ENCODE measurements at regions not wholly inside any gene's neighbourhood (a gene's known extent, or its start where the extent isn't known, plus 50 kb on each side); places are given as distances from the start of the nearest gene placed in this dataset.
A peak's percentile ranks its signal among the peaks of the same experiment; 100 is the strongest.
"Not testable (repeated sequence)": the region's sequence is repeated elsewhere in the genome, so short reads cannot be mapped to it uniquely, and the experiment has no call there.

- DNase-seq (ENCODE audit: low read depth in 2 of 2) = no peak
Measured at GRCh38 chr12:92425165-92425564, 277.6 kb upstream of the PLEKHG7 start.

- DNase-seq (ENCODE audit: low read depth in 2 of 2) = no peak
Measured at GRCh38 chr12:92424338-92424737, 278.5 kb upstream of the PLEKHG7 start.

GRCh38 chr12:92421701-92422100 is 276.1 kb upstream of the BTG1 start:
- DNase-seq (ENCODE audit: low read depth in 2 of 2) = no peak

- no peak for DNase-seq (ENCODE audit: low read depth in 2 of 2)
Measured at GRCh38 chr12:92421042-92421441, 275.4 kb upstream of the BTG1 start.

- no peak for DNase-seq (ENCODE audit: low read depth in 2 of 2)
Measured at GRCh38 chr12:92419201-92419600, 273.6 kb upstream of the BTG1 start.

GRCh38 chr12:92418381-92418780 is 272.7 kb upstream of the BTG1 start:
- no peak for DNase-seq (ENCODE audit: low read depth in 2 of 2)

GRCh38 chr12:92417373-92417772 is 271.7 kb upstream of the BTG1 start:
- no peak for DNase-seq (ENCODE audit: low read depth in 2 of 2)

- DNase-seq (ENCODE audit: low read depth in 2 of 2) = no peak
Measured at GRCh38 chr12:92416385-92416812, 270.8 kb upstream of the BTG1 start.

GRCh38 chr12:92414170-92415070 is 268.8 kb upstream of the BTG1 start:
- DNase-seq (ENCODE audit: low read depth in 2 of 2) = no peak

- DNase-seq (ENCODE audit: low read depth in 2 of 2) = no peak
Measured at GRCh38 chr12:92413286-92413685, 267.6 kb upstream of the BTG1 start.

- no peak for DNase-seq (ENCODE audit: low read depth in 2 of 2)
Measured at GRCh38 chr12:92412856-92413255, 267.2 kb upstream of the BTG1 start.

- DNase-seq (ENCODE audit: low read depth in 2 of 2) = no peak
Measured at GRCh38 chr12:92411687-92412086, 266.0 kb upstream of the BTG1 start.

- peak in 1 of 2 donors; percentile 17 for DNase-seq (ENCODE audit: low read depth in 2 of 2)
Measured at GRCh38 chr12:92408072-92408900, 262.6 kb upstream of the BTG1 start.

GRCh38 chr12:92406404-92407070 is 260.9 kb upstream of the BTG1 start:
- not testable (repeated sequence) for DNase-seq (ENCODE audit: low read depth in 2 of 2)

- DNase-seq (ENCODE audit: low read depth in 2 of 2) = not testable (repeated sequence)
Measured at GRCh38 chr12:92405801-92406251, 260.2 kb upstream of the BTG1 start.

GRCh38 chr12:92404921-92405320 is 259.3 kb upstream of the BTG1 start:
- DNase-seq (ENCODE audit: low read depth in 2 of 2) = no peak

- no peak for DNase-seq (ENCODE audit: low read depth in 2 of 2)
Measured at GRCh38 chr12:92404259-92404894, 258.7 kb upstream of the BTG1 start.

GRCh38 chr12:92403210-92404175 is 257.8 kb upstream of the BTG1 start:
- peak in 1 of 2 donors; percentile 51 for DNase-seq (ENCODE audit: low read depth in 2 of 2)

GRCh38 chr12:92402415-92402814 is 256.8 kb upstream of the BTG1 start:
- no peak for DNase-seq (ENCODE audit: low read depth in 2 of 2)

- no peak for DNase-seq (ENCODE audit: low read depth in 2 of 2)
Measured at GRCh38 chr12:92400006-92400405, 254.4 kb upstream of the BTG1 start.
